ENCODE measurements at regions not wholly inside any gene's neighbourhood (a gene's known extent, or its start where the extent isn't known, plus 50 kb on each side); places are given as distances from the start of the nearest gene placed in this dataset.
"Not testable (repeated sequence)": the region's sequence is repeated elsewhere in the genome, so short reads cannot be mapped to it uniquely, and the experiment has no call there.

DNA sequence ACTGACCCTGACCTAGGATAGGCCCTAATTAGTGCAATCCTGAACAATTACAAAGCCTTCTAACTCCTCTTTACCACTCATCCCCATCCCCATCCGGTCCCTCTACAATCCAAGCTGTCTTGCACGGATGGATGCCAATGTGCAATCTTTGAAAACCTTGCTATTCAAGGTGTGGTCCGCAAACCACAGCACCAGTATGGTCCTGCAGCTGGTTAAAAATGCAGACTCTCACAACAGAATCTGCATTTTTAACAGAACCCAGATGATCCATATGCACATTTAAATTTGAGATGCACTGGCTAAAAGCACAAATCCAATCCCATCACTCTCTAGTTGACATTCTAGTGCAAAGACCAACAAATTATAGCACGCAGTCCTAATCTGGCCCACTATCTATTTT is 230.6 kb upstream of the KRR1 start:
- H3K27me3 ChIP-seq (ENCODE audit: control insufficient read depth, insufficient read depth, low read length), result no peaks in the 10 kb centered on the region
- H3K27ac ChIP-seq (ENCODE audit: low read depth, low read length), result no peak overlapping the region
- H3K4me1 ChIP-seq (ENCODE audit: control insufficient read depth, insufficient read depth, low read length), result no peaks in the 10 kb centered on the region
- no peak overlapping the region for H3K4me3 ChIP-seq (ENCODE audit: low read depth, low read length)
- no peaks in the 10 kb centered on the region for H3K9me3 ChIP-seq (ENCODE audit: control insufficient read depth, insufficient read depth, low read length)
- H3K36me3 ChIP-seq (ENCODE audit: control insufficient read depth, insufficient read depth, low read length), result no peaks in the 10 kb centered on the region
- DNase-seq (ENCODE audit: low read depth in 4 of 6, low spot score in 6 of 6), result no peak
- 95% methylated on average over 3 of the region's 4 CpGs for WGBS (ENCODE audit: insufficient coverage)

GRCh38 chr12:75739912-75740311 is 228.5 kb upstream of the KRR1 start:
- H3K27ac ChIP-seq (ENCODE audit: low read depth, low read length), result no peak overlapping the region
- H3K4me1 ChIP-seq (ENCODE audit: control insufficient read depth, insufficient read depth, low read length), result no peaks in the 10 kb centered on the region
- H3K4me3 ChIP-seq (ENCODE audit: low read depth, low read length), result no peak overlapping the region
- DNase-seq (ENCODE audit: low read depth in 4 of 6, low spot score in 6 of 6), result no peak
- H3K36me3 ChIP-seq (ENCODE audit: control insufficient read depth, insufficient read depth, low read length), result no peaks in the 10 kb centered on the region
- WGBS (ENCODE audit: insufficient coverage), result 83% methylated on average over 1 of the region's 1 CpG
- no peaks in the 10 kb centered on the region for H3K27me3 ChIP-seq (ENCODE audit: control insufficient read depth, insufficient read depth, low read length)
- no peaks in the 10 kb centered on the region for H3K9me3 ChIP-seq (ENCODE audit: control insufficient read depth, insufficient read depth, low read length)

- not testable (repeated sequence) for DNase-seq (ENCODE audit: low read depth in 4 of 6, low spot score in 6 of 6); H3K27me3 ChIP-seq (ENCODE audit: control insufficient read depth, insufficient read depth, low read length); H3K27ac ChIP-seq (ENCODE audit: low read depth, low read length); H3K36me3 ChIP-seq (ENCODE audit: control insufficient read depth, insufficient read depth, low read length); H3K4me1 ChIP-seq (ENCODE audit: control insufficient read depth, insufficient read depth, low read length); H3K9me3 ChIP-seq (ENCODE audit: control insufficient read depth, insufficient read depth, low read length); H3K4me3 ChIP-seq (ENCODE audit: low read depth, low read length)
- WGBS (ENCODE audit: insufficient coverage), result no CpG with 5 or more reads among the region's 2 CpGs
Observed at GRCh38 chr12:75739098-75739497, 227.7 kb upstream of the KRR1 start.

DNA sequence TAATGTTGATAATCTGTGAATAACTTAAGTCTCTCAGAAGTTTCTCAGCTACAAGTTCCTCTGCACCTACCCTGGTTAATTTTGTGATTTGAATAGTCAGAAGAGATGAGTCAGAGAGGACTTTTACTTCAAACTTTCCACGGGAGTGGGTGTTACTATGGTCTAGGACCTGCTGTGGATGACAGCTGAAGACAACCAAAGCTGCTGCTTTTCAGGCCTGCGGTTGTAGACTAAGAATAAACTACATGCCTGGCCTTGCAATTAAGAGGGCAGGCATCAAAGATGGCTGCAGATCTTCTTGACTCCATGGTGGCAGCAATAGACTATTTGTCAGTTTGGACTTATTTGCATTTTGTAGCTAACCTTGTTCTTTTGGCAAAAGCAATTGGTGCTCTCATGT is 227.1 kb upstream of the KRR1 start:
- H3K9me3 ChIP-seq (ENCODE audit: control insufficient read depth, insufficient read depth, low read length), result no peaks in the 10 kb centered on the region
- no peaks in the 10 kb centered on the region for H3K36me3 ChIP-seq (ENCODE audit: control insufficient read depth, insufficient read depth, low read length)
- no peaks in the 10 kb centered on the region for H3K4me1 ChIP-seq (ENCODE audit: control insufficient read depth, insufficient read depth, low read length)
- 100% methylated on average over 2 of the region's 2 CpGs for WGBS (ENCODE audit: insufficient coverage)
- DNase-seq (ENCODE audit: low read depth in 4 of 6, low spot score in 6 of 6), result no peak
- H3K4me3 ChIP-seq (ENCODE audit: low read depth, low read length), result no peak overlapping the region
- no peaks in the 10 kb centered on the region for H3K27me3 ChIP-seq (ENCODE audit: control insufficient read depth, insufficient read depth, low read length)
- no peak overlapping the region for H3K27ac ChIP-seq (ENCODE audit: low read depth, low read length)

- no peak overlapping the region for H3K4me3 ChIP-seq (ENCODE audit: low read depth, low read length)
- no peak for DNase-seq (ENCODE audit: low read depth in 4 of 6, low spot score in 6 of 6)
- H3K9me3 ChIP-seq (ENCODE audit: control insufficient read depth, insufficient read depth, low read length), result no peaks in the 10 kb centered on the region
- WGBS (ENCODE audit: insufficient coverage), result no CpG with 5 or more reads among the region's 1 CpG
- no peaks in the 10 kb centered on the region for H3K36me3 ChIP-seq (ENCODE audit: control insufficient read depth, insufficient read depth, low read length)
- no peaks in the 10 kb centered on the region for H3K4me1 ChIP-seq (ENCODE audit: control insufficient read depth, insufficient read depth, low read length)
- H3K27me3 ChIP-seq (ENCODE audit: control insufficient read depth, insufficient read depth, low read length), result no peaks in the 10 kb centered on the region
- no peak overlapping the region for H3K27ac ChIP-seq (ENCODE audit: low read depth, low read length)
Observed at GRCh38 chr12:75735853-75736252, 224.4 kb upstream of the KRR1 start.

DNA sequence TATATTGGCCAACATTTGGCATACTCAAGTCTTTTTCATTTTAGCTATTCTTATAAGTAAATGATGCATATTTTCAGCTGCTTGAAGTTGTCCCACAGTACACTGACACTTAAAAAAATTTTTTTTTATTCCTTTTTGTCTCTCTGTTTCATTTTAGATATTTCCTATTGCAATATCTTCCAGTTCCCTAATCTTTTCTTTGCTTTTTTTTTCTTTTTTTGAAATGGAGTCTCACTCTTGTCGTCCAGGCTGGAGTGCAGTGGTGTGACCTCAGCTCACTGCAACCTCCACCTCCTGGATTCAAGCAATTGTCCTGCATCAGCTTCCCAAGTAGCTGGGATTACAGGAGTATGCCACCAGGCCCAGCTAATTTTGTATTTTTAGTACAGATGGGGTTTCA is 217.4 kb upstream of the KRR1 start:
- no peaks in the 10 kb centered on the region for H3K27me3 ChIP-seq (ENCODE audit: control insufficient read depth, insufficient read depth, low read length)
- H3K4me3 ChIP-seq (ENCODE audit: low read depth, low read length), result no peak overlapping the region
- no peaks in the 10 kb centered on the region for H3K36me3 ChIP-seq (ENCODE audit: control insufficient read depth, insufficient read depth, low read length)
- no peaks in the 10 kb centered on the region for H3K4me1 ChIP-seq (ENCODE audit: control insufficient read depth, insufficient read depth, low read length)
- H3K27ac ChIP-seq (ENCODE audit: low read depth, low read length), result no peak overlapping the region
- no peak for DNase-seq (ENCODE audit: low read depth in 4 of 6, low spot score in 6 of 6)
- no CpG with 5 or more reads among the region's 1 CpG for WGBS (ENCODE audit: insufficient coverage)
- no peaks in the 10 kb centered on the region for H3K9me3 ChIP-seq (ENCODE audit: control insufficient read depth, insufficient read depth, low read length)

DNA sequence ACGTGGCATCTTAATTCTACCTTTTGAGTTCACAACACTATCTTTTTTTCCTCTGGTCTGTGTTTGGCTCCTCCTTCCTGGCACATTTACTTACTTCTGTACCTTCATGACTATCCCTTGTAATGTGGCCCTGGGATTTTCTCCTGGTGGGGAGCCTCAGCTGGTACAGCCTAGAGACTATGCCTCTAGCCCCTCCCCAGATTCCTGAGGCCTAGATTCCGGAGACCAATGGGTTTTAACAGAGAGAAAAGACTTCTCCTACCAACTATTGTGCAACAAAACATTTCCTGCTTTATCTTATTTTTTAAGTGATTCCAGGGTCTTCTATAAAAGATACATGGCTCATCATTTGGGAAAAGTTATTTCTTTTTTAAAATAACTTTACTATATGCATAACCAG is 216.2 kb upstream of the KRR1 start:
- 81% methylated on average over 1 of the region's 2 CpGs for WGBS (ENCODE audit: insufficient coverage)
- no peak for DNase-seq (ENCODE audit: low read depth in 4 of 6, low spot score in 6 of 6)
- Histone ChIP-seq H3K4me3 (ENCODE audit: low read depth, low read length) (no peak overlapping the region), H3K4me1 (ENCODE audit: control insufficient read depth, insufficient read depth, low read length) (no peaks in the 10 kb centered on the region), H3K9me3 (ENCODE audit: control insufficient read depth, insufficient read depth, low read length) (no peaks in the 10 kb centered on the region), H3K36me3 (ENCODE audit: control insufficient read depth, insufficient read depth, low read length) (no peaks in the 10 kb centered on the region), H3K27ac (ENCODE audit: low read depth, low read length) (no peak overlapping the region), H3K27me3 (ENCODE audit: control insufficient read depth, insufficient read depth, low read length) (no peaks in the 10 kb centered on the region)

DNA sequence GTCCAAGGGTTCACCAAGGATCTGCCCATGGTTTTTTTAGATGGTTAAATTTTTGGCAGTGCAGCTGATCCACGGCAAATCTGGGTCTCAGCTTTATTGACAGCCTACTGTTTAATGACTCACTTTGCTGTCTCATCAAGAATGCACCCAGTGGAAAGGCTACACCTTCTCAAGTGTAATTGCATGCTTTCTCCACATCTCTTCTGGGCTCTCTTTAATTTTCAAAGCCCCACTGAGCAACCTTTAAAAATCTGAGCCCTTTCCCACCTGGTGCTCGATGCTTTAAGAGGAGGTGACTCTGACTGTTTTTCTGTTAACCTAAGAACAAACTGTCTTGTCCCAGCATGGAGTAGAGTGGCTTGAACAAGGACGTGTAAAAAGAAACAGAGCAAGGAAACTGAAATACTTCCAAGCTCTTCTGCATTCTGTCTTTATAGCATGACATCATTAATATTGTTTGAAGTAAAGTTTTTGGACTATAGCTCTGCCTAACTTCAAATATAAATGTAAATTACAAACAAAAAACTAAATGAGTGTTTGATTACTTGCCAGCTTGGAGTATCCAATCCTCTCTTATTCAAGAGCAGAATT is 214.2 kb upstream of the KRR1 start:
- peak in 2 of 6 donors; percentile 44 to 46 for DNase-seq (ENCODE audit: low read depth in 4 of 6, low spot score in 6 of 6)
- WGBS (ENCODE audit: insufficient coverage), result 58% methylated on average over 2 of the region's 3 CpGs

DNA sequence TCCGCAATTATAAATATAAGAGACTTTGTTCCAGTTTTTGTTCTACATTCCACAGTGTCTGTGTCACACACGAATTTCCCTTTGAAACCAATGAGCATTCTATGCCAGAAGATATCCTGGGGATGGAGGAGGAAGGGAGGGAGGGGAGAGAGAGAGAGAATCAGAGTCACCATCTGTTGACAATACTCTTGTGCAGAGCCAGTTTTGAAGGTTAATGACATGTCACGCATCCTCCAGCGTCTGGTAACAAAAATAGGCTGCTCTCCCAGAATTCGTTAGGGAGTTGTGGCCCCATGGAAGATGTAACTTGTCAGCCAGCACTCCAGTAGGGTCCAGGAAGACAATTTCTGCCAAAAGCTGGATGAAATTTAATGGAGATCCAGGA is 213.5 kb upstream of the KRR1 start:
- WGBS (ENCODE audit: insufficient coverage), result 18% methylated on average over 4 of the region's 5 CpGs
- H3K27me3 ChIP-seq (ENCODE audit: control insufficient read depth, insufficient read depth, low read length), result no peaks in the 10 kb centered on the region
- H3K9me3 ChIP-seq (ENCODE audit: control insufficient read depth, insufficient read depth, low read length), result no peaks in the 10 kb centered on the region
- no peaks in the 10 kb centered on the region for H3K36me3 ChIP-seq (ENCODE audit: control insufficient read depth, insufficient read depth, low read length)
- no peak overlapping the region for H3K4me3 ChIP-seq (ENCODE audit: low read depth, low read length)
- H3K27ac ChIP-seq (ENCODE audit: low read depth, low read length), result peak overlapping the region; percentile 22
- H3K4me1 ChIP-seq (ENCODE audit: control insufficient read depth, insufficient read depth, low read length), result peaks cover 4% of the 10 kb centered on the region
- DNase-seq (ENCODE audit: low read depth in 4 of 6, low spot score in 6 of 6), result peak in 2 of 6 donors; percentile 79 to 92

More for the DNA sequence above, 214.2 kb upstream of the KRR1 start:
- no peaks in the 10 kb centered on the region for H3K36me3 ChIP-seq (ENCODE audit: control insufficient read depth, insufficient read depth, low read length)
- H3K27me3 ChIP-seq (ENCODE audit: control insufficient read depth, insufficient read depth, low read length), result no peaks in the 10 kb centered on the region
- H3K4me3 ChIP-seq (ENCODE audit: low read depth, low read length), result no peak overlapping the region
- peak overlapping the region; percentile 22 for H3K27ac ChIP-seq (ENCODE audit: low read depth, low read length)
- no peaks in the 10 kb centered on the region for H3K9me3 ChIP-seq (ENCODE audit: control insufficient read depth, insufficient read depth, low read length)
- H3K4me1 ChIP-seq (ENCODE audit: control insufficient read depth, insufficient read depth, low read length), result no peaks in the 10 kb centered on the region

DNA sequence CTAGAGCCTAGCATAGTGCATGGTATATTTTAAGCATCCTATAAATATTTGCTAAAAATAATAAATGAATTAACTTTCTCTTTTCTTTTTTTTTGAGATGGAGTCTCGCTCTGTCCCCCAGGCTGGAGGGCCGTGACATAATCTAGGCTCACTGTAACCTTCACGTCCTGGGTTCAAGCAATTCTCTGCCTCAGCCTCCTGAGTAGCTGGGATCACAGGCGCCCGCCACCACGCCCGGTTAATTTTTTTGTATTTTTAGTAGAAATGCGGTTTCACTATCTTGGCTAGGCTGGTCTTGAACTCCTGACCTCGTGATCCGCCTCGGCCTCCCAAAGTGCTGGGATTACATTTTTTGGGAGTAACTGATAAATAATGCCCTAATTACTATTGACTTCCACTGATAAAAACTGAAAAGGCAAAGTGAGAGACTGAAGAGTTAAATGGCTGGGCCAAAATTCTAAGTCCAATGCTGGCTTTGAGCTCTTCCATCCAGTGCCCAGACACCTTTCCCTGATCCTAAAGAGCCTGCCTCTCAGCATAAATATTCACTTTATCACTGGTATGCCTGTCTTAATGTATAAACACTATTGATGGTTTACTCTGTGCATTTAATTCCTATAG is 213.0 kb upstream of the KRR1 start:
- Histone ChIP-seq H3K27me3 (ENCODE audit: control insufficient read depth, insufficient read depth, low read length) (no peaks in the 10 kb centered on the region), H3K9me3 (ENCODE audit: control insufficient read depth, insufficient read depth, low read length) (no peaks in the 10 kb centered on the region), H3K4me1 (ENCODE audit: control insufficient read depth, insufficient read depth, low read length) (peaks cover 4% of the 10 kb centered on the region), H3K36me3 (ENCODE audit: control insufficient read depth, insufficient read depth, low read length) (no peaks in the 10 kb centered on the region), H3K27ac (ENCODE audit: low read depth, low read length) (peak overlapping the region; percentile 30), H3K4me3 (ENCODE audit: low read depth, low read length) (no peak overlapping the region)
- no peak for DNase-seq (ENCODE audit: low read depth in 4 of 6, low spot score in 6 of 6)
- no CpG with 5 or more reads among the region's 11 CpGs for WGBS (ENCODE audit: insufficient coverage)

Measured in spinal cord (tissue), 9 donors.